LHCN-M2 (cell line): ENCODE measurements at regions not wholly inside any gene's neighbourhood (a gene's known extent, or its start where the extent isn't known, plus 50 kb on each side); places are given as distances from the start of the nearest gene placed in this dataset.

ENCODE experiments used
- DNase-seq: peaks from one replicate; pipeline ENCODE4 v3.0.0-alpha.2; 2012; ENCODE audit warnings: low read depth

- DNase-seq: no peak
Observed at GRCh38 chr6:165915022-165915770, 252.2 kb upstream of the PDE10A start.

GRCh38 chr6:165913676-165914570, 250.9 kb upstream of the PDE10A start:
- no peak for DNase-seq

- peak; percentile 54 for DNase-seq
Observed at GRCh38 chr6:165910184-165910966, 247.3 kb upstream of the PDE10A start.

- DNase-seq: no peak
Observed at GRCh38 chr6:165906736-165907135, 243.7 kb upstream of the PDE10A start.

- DNase-seq: no peak
Observed at GRCh38 chr6:165905744-165906143, 242.7 kb upstream of the PDE10A start.

GRCh38 chr6:165900970-165901369, 237.9 kb upstream of the PDE10A start:
- DNase-seq: no peak

GRCh38 chr6:165899611-165900010, 236.6 kb upstream of the PDE10A start:
- DNase-seq: no peak

- no peak for DNase-seq
Observed at GRCh38 chr6:165895421-165896165, 232.6 kb upstream of the PDE10A start.

GRCh38 chr6:165894171-165894825, 231.3 kb upstream of the PDE10A start:
- no peak for DNase-seq

GRCh38 chr6:165893431-165893830, 230.4 kb upstream of the PDE10A start:
- no peak for DNase-seq

GRCh38 chr6:165891320-165891719, 228.3 kb upstream of the PDE10A start:
- no peak for DNase-seq

GRCh38 chr6:165890404-165890735, 227.3 kb upstream of the PDE10A start:
- no peak for DNase-seq

- peak; percentile 49 for DNase-seq
Observed at GRCh38 chr6:165889636-165890403, 226.8 kb upstream of the PDE10A start.

- DNase-seq: no peak
Observed at GRCh38 chr6:165886169-165886568, 223.1 kb upstream of the PDE10A start.

GRCh38 chr6:165884813-165885765, 222.0 kb upstream of the PDE10A start:
- DNase-seq: peak; percentile 63

GRCh38 chr6:165883851-165884640, 221.0 kb upstream of the PDE10A start:
- peak; percentile 63 for DNase-seq

- no peak for DNase-seq
Observed at GRCh38 chr6:165881806-165882205, 218.8 kb upstream of the PDE10A start.

GRCh38 chr6:165880686-165881085, 217.6 kb upstream of the PDE10A start:
- DNase-seq: no peak
